ENCODE measurements at regions not wholly inside any gene's neighbourhood (a gene's known extent, or its start where the extent isn't known, plus 50 kb on each side); places are given as distances from the start of the nearest gene placed in this dataset.

DNA sequence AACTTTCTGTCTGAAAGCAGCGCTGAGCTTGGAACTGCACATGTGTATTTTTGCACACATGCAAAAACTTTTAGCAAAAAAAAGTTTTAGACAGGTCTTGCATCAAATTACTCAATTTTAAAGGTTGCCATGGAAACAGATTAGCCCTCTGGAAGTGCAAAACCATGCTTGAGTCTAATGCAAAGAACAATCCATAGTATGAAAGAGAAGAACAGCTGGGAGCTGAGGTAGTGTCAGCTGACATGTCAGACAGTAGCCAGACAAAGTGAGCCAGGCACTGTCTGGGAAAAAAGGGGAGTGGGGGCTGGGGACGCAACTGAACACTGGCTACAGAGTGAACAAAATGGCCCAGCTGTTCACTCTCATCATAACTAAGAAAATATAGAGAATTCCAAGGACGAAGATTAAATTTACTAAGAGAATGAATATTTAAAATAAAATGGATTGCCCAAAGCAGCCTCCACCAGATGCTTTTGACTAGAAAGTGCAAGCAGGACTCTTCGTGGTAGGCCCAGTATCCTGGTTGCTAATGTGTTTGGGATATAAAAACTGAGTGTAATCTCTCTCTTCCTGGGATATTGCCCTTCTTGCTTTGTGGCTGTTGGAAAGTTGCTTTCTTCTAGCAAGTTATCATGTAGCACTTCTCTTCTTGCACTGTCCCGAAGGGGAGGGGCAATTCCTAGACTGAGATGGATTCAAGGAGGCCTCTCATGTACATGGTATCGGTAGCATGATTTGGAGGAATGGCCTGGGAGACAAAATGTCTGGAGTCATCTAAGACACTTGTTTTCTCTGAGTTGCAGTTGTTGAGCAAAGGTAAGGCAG is 434.1 kb upstream of the FAT3 start:
- DNase-seq (ENCODE audit: low spot score in 2 of 2): no peak
- no peak overlapping the region for H3K4me3 ChIP-seq
- intact Hi-C loops (cut with DNase I): no loop called here

GRCh38 chr11:91788764-91789163 is 435.9 kb upstream of the FAT3 start:
- TF ChIP-seq CTCF (IDR thresholded peaks at IDR 0.05): no peak
- no peak overlapping the region for H3K27ac ChIP-seq
- no peaks in the 10 kb centered on the region for H3K36me3 ChIP-seq
- H3K9me3 ChIP-seq: no peaks in the 10 kb centered on the region
- H3K4me1 ChIP-seq: no peaks in the 10 kb centered on the region
- intact Hi-C loops (cut with DNase I): no loop called here
- no peak overlapping the region for H3K4me3 ChIP-seq
- H3K27me3 ChIP-seq: no peaks in the 10 kb centered on the region
- no peak for DNase-seq (ENCODE audit: low spot score in 2 of 2)

More for the DNA sequence above, 434.1 kb upstream of the FAT3 start:
- Histone ChIP-seq H3K4me1 (no peaks in the 10 kb centered on the region), H3K36me3 (no peaks in the 10 kb centered on the region), H3K27me3 (no peaks in the 10 kb centered on the region), H3K9me3 (no peaks in the 10 kb centered on the region), H3K27ac (no peak overlapping the region)
- TF ChIP-seq CTCF (IDR thresholded peaks at IDR 0.05): no peak

DNA sequence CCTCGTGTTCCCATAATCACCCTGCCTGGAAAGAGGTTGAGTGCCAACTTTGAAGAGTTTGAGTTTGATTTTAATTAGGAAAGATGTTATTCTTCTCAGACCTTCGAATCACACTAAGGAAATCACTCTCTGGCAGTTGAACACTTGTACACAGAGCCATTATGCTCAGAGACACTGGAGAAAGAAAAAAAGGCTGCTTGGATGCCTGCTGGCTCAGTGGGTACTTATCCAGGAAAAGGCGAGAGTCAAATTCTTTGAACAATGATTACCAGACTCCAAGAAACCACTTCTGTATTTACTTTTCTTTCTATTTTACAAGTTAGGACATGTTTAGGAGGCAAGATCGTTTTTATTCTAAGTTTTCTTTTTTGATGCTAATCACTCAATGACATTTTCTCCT is 438.5 kb upstream of the FAT3 start:
- H3K27me3 ChIP-seq: no peaks in the 10 kb centered on the region
- H3K4me3 ChIP-seq: no peak overlapping the region
- no peak for DNase-seq (ENCODE audit: low spot score in 2 of 2)
- H3K27ac ChIP-seq: no peak overlapping the region
- intact Hi-C loops (cut with DNase I): no loop called here
- no peak for TF ChIP-seq CTCF (IDR thresholded peaks at IDR 0.05)
- H3K36me3 ChIP-seq: no peaks in the 10 kb centered on the region
- peaks cover 0 to 4% of the 10 kb centered on the region in 2 donors for H3K9me3 ChIP-seq
- H3K4me1 ChIP-seq: no peaks in the 10 kb centered on the region

- H3K27ac ChIP-seq: no peak overlapping the region
- no peaks in the 10 kb centered on the region for H3K36me3 ChIP-seq
- no peak for TF ChIP-seq CTCF (IDR thresholded peaks at IDR 0.05)
- intact Hi-C loops (cut with DNase I): no loop called here
- DNase-seq (ENCODE audit: low spot score in 2 of 2): no peak
- H3K4me3 ChIP-seq: no peak overlapping the region
- no peaks in the 10 kb centered on the region for H3K4me1 ChIP-seq
- no peaks in the 10 kb centered on the region for H3K27me3 ChIP-seq
- H3K9me3 ChIP-seq: peaks cover 0 to 4% of the 10 kb centered on the region in 2 donors
These were observed 441.4 kb upstream of the FAT3 start for GRCh38 chr11:91783173-91783572.

DNA sequence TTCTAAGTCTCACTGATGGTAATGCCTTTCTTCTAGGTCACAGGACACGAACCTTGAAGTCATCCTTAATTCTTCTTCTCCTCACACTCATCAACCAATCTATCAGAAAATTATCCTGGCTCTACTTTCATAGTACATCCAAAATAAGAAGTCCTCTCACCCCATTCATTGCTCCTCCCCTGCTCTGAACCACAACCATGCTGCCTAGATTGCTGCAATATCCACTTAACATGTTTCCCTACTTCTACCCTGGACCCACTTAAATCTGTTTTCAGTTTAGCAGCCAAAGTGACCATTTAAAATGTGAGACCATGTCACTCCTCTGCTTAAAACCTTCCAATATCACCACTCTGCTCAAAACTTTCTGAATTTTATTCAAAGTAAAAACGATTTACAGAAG is 445.9 kb upstream of the FAT3 start:
- no peak for DNase-seq (ENCODE audit: low spot score in 2 of 2)
- Histone ChIP-seq H3K9me3 (peaks cover 0 to 4% of the 10 kb centered on the region in 2 donors), H3K4me3 (no peak overlapping the region), H3K36me3 (no peaks in the 10 kb centered on the region), H3K27me3 (no peaks in the 10 kb centered on the region), H3K27ac (no peak overlapping the region), H3K4me1 (no peaks in the 10 kb centered on the region)
- no peak for TF ChIP-seq CTCF (IDR thresholded peaks at IDR 0.05)
- intact Hi-C loops (cut with DNase I): no loop called here

Measured in ascending aorta (tissue), 2 donors.